Ovary (tissue), 7 donors: ENCODE measurements at regions not wholly inside any gene's neighbourhood (a gene's known extent, or its start where the extent isn't known, plus 50 kb on each side); places are given as distances from the start of the nearest gene placed in this dataset.

Experiments
- DNase-seq, 5 donors: peaks; one replicate each; pipeline ENCODE4 v3.0.0-alpha.2; 2019 to 2020
- H3K27ac ChIP-seq, 2 donors: fragments of 200-600 bp; one replicate each; pipeline versions ENCODE4 v1.5.1 to v1.8.0; 2019 to 2022
- H3K27me3 ChIP-seq: fragments of 200-600 bp; one replicate; pipeline ENCODE4 v1.8.0; 2022
- H3K36me3 ChIP-seq: fragments of 200-600 bp; sonication (generic); one replicate; pipeline ENCODE4 v1.5.1; 2019
- H3K4me1 ChIP-seq: one replicate; pipeline ENCODE4 v1.8.1; 2013; ENCODE audit warnings: mild to moderate bottlenecking, moderate library complexity; ENCODE audit not compliant: insufficient read depth
- H3K4me3 ChIP-seq: fragments of 200-600 bp; sonication (generic); one replicate; pipeline ENCODE4 v1.5.1; 2017
- H3K9me3 ChIP-seq, 2 donors: fragments of 200-600 bp in 1 of 2; sonication (generic) in 1 of 2; one replicate each; pipeline versions ENCODE4 v1.5.1 to v1.8.1; 2013 to 2019; ENCODE audit warnings: mild to moderate bottlenecking in 1 of 2, moderate library complexity in 1 of 2
- EP300 ChIP-seq: sonication (generic); formaldehyde crosslinking; IDR thresholded peaks from one replicate; pipeline ENCODE4 v1.6.1; 2017; ENCODE audit warnings: antibody characterized with exemption
- POLR2A ChIP-seq: fragments of 450-650 bp; IDR thresholded peaks from one replicate; pipeline ENCODE4 v1.6.1; 2017; ENCODE audit warnings: antibody characterized with exemption, mild to moderate bottlenecking, moderate library complexity
- WGBS, 3 donors: extraction: QIAGEN DNeasy Blood & Tissue Kit in 1 of 3; methylation state at CpG; one replicate each; pipeline versions ENCODE4 v1.1.5 to v1.1.7; 2013 to 2017; 5-methylcytosine and 5-hydroxymethylcytosine counted together
- intact Hi-C, 4 donors: fragments of 100-400 bp; cut with DNase I; formaldehyde crosslinking; loops; one replicate each; pipeline versions ENCODE4 v1.11.0 to v1.15.1; 2022 to 2023
- TF ChIP-seq, protein P1 (sequence below), 3 donors: fragments of 450-650 bp in 2 of 3; fragments of 200-600 bp in 1 of 3; IDR thresholded peaks; one replicate each; pipeline versions ENCODE4 v1.5.1 to v1.8.0; 2016 to 2022; ENCODE audit warnings: antibody characterized with exemption in 3 of 3, mild to moderate bottlenecking in 1 of 3
- donor health status: DM: no; HTN: no; CAD: no; lungs with moderate emphysema.
- donor health status: DM: no; HTN: no; CAD: no.
- donor health status: Bipolar disorder and iron deficiency.
- donor health status: DM: no; HTN: no; CAD: no.
- donor health status: DM: yes; HTN: yes; CAD: no.

DNA sequence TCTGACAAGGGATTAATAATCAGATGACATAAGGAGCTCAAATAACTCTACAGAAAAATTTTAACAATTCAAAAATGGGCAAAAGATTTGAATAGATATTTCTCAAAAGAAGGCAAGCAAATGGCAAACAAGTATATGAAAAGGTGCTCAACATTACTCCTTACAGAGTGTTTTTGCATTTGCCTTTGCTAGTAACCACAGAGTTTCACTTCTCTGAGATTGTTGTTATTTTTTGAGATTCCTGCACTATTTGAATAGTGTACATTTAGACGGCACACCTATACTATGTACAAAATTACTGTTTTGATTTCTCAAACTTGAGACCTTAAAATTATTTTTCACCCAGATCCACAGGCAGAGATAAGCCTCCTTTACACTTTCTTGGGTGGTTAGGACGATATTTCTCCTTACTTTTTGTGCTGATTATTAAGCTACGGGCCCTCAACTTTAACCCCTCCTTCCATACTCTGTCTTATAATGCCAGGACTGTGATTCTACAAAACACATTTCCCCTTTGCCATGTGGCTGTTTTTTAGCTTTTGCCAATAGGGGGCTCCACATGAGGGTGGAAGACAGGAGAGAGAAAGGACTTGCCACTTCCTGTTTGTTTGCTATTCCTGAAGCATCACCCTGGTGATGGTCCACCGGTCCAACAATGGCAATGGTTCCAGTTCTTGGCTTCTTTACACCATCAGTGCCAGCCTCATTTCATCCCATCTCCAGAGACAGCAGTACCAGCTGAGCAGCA lies 65.0 kb upstream of the DAP start:
- Histone ChIP-seq H3K9me3 (no peaks in the 10 kb centered on the region), H3K36me3 (no peaks in the 10 kb centered on the region), H3K27ac (no peak overlapping the region), H3K4me3 (no peak overlapping the region), H3K4me1 (peaks cover 2% of the 10 kb centered on the region), H3K27me3 (no peaks in the 10 kb centered on the region)
- no peak for DNase-seq
- TF ChIP-seq POLR2A (no peak), EP300 (no peak)
- TF ChIP-seq, protein P1, sequence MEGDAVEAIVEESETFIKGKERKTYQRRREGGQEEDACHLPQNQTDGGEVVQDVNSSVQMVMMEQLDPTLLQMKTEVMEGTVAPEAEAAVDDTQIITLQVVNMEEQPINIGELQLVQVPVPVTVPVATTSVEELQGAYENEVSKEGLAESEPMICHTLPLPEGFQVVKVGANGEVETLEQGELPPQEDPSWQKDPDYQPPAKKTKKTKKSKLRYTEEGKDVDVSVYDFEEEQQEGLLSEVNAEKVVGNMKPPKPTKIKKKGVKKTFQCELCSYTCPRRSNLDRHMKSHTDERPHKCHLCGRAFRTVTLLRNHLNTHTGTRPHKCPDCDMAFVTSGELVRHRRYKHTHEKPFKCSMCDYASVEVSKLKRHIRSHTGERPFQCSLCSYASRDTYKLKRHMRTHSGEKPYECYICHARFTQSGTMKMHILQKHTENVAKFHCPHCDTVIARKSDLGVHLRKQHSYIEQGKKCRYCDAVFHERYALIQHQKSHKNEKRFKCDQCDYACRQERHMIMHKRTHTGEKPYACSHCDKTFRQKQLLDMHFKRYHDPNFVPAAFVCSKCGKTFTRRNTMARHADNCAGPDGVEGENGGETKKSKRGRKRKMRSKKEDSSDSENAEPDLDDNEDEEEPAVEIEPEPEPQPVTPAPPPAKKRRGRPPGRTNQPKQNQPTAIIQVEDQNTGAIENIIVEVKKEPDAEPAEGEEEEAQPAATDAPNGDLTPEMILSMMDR (IDR thresholded peaks at IDR 0.05) = no peak
- intact Hi-C loops = no loop called here
- WGBS, 3 donors = 88 to 91% (median 89%) methylated on average over 4 of the region's 4 CpGs

DNA sequence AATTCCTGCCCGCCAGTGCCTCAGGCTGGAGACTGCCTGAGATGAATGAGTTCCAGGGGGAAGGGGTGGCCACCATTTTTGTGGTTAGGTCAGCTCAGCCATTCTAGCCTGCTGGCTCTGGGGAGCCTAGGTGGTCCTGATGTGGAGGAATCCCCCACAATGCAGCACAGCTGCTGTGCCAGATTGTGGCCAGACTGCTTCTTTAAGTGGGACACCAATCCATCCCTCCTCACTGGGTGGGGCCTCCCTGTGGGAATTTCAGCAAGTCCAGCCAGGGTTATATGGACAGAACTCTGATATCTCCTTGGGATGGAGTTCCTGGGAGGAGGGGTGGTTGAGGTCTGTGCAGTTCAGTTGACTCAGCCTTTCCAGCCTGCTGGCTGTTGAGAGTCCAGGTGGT lies 51.2 kb upstream of the DAP start:
- intact Hi-C loops = loop anchor here in 1 of 4 donors (5.0 kb wide), 1 partner anchor 1040 kb away; no protein-coding TSS in a partner anchor
- DNase-seq = no peak
- no peaks in the 10 kb centered on the region for H3K27me3 ChIP-seq
- TF ChIP-seq, protein P1 (IDR thresholded peaks at IDR 0.05) = no peak
- TF ChIP-seq POLR2A (no peak), EP300 (no peak)
- 94 to 100% (median 100%) methylated on average over 1 of the region's 1 CpG for WGBS, 3 donors
- peaks cover 2% of the 10 kb centered on the region for H3K4me1 ChIP-seq
- H3K4me3 ChIP-seq = no peak overlapping the region
- no peak overlapping the region for H3K27ac ChIP-seq
- no peaks in the 10 kb centered on the region for H3K36me3 ChIP-seq
- H3K9me3 ChIP-seq = no peaks in the 10 kb centered on the region
